HG02884 (cell line): ENCODE measurements at regions not wholly inside any gene's neighbourhood (a gene's known extent, or its start where the extent isn't known, plus 50 kb on each side); places are given as distances from the start of the nearest gene placed in this dataset.

Experiments
- ATAC-seq: cut with Tn5 transposase; IDR thresholded peaks from one replicate; pipeline ENCODE4 v1.9.1; 2021; ENCODE audit warnings: mild to moderate bottlenecking, moderate library complexity; ENCODE audit not compliant: unreplicated experiment

GRCh38 chr13:68076046-68076445, 845.9 kb upstream of the PCDH9 start:
- ATAC-seq, result no peak

DNA sequence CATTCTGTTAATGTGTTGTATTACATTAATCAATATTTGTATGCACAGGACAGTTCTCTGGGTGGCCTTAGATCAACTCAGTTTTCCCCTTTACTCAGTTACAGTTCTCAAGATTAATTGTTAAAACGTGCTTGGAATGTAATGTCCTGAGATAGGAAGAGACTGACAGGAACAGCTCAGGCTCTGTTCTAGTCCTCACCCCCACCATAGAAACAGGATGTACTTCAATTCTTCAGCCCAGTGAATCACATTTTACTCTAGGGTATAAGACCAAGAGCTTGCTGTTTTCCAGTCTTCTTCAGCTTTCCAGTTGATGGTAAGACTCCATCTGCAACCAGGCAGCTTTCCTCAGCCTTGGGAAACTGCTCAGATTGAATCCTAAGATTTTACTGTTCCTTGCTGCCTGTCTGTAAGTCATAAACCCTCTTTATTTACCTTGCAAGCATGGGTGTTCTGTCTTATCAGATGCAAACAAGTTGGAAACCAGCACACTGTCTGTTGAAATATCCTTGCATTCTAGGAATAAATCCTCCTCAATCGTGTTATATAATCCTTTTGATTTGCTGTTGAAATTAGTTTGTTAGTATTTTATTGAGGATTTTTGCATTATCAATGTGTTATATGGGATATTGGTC, 836.9 kb upstream of the PCDH9 start:
- ATAC-seq, result no peak

GRCh38 chr13:68064001-68064770, 834.0 kb upstream of the PCDH9 start:
- no peak for ATAC-seq

GRCh38 chr13:68063181-68063580, 833.0 kb upstream of the PCDH9 start:
- no peak for ATAC-seq

DNA sequence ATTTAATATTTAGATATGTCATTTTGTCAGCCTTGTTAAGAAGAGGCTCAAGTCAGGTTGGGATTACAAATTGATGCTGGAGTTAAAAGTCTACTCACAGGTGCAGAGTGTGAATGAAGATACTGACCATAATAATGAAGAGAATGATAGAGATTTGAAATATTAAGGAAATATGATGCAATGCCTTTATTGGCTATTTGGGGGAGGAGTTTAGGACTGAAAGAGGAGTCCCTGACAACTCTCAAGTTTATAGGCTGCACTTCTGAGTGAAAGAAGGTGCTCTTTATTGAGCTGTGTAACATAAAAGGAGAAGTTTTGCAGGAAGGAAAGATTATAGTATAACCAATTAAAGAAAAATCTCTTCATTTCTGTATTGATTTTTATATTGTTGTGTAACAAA, 827.7 kb upstream of the PCDH9 start:
- ATAC-seq, result no peak

GRCh38 chr13:68056816-68057710, 826.9 kb upstream of the PCDH9 start:
- ATAC-seq, result no peak

DNA sequence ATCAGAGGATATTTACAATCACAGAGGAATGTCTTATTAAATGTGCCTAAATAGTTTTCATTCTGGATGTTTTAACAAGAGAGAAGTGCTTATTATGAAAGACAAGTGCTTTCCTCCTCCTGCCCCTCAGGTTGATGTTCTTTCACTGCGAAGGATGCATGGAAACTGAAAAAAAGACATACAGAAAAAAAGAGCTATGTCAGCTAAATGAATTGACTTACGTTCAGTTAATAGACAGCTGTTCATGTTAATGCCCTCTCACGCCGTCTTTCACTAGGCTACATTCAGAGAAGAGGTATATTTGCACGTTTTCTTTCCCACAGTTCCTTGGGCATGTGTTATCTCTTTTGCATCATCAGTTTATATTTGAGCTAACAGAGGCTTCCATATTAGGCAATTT, 821.8 kb upstream of the PCDH9 start:
- no peak for ATAC-seq

DNA sequence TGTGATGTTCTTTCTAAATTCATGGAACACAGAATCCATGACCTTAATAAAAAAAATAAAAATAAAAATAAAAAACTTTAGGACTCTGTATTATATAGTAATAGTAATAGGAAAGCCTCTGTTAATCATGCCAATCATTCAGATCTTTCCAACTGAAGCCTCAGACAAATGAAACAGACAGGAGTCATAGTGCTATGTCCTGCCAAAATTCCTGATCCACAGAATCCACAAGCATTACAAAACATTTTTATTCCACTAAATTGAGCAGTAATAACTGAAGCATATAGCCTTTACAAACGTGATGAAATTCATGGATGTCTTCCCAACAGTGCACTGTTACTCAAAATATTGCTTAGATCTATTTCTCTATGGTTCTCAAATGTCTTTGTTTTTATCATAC, 820.6 kb upstream of the PCDH9 start:
- no peak for ATAC-seq

DNA sequence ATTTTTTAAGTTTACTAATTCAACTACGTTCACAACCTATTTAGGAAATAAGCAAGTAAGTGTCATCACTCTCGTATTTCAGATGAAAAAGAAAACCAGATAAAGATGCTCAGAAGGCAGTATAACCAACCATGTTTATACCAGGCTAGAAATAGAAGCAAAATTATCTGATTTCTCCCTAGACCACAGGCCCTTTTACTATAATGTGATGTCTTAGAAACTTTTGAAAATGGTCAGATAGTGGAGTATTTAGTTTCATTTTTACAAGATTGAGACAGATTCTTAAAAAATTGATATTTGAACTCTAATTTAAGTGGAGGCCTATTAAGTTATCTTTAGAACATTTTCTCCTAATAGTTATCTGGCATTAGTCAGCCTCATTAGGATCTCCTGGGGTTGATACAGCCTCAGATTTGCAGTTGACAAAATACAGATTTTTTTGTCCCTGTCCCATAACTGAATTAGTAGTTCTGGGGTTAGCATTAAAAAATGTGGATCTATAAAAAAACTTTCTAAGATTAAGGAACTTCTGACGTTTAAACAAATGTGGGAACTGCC, 818.7 kb upstream of the PCDH9 start:
- ATAC-seq, result no peak

GRCh38 chr13:68047889-68048288, 817.8 kb upstream of the PCDH9 start:
- ATAC-seq, result no peak

- ATAC-seq, result no peak
Measured at GRCh38 chr13:68046903-68047302, 816.8 kb upstream of the PCDH9 start.

GRCh38 chr13:68030152-68030809, 800.1 kb upstream of the PCDH9 start:
- no peak for ATAC-seq

DNA sequence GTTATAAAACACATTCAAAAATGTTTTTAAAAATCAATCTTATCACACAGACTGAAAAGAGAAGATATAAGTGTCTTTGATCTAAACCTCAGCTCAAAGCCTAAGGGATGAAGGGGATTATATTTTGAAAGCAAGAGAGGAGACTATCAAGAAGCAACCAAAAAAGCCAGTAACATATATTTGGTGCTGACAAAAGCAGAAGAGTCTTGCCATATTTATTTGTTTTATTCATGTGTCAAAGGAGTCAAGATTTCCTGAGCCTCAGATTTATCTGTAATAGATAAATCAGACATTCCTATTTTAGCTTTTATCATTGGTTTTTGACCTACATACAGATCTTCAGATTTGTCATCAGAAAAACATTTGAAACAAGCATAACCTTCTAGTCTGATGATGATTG, 798.6 kb upstream of the PCDH9 start:
- ATAC-seq, result no peak

DNA sequence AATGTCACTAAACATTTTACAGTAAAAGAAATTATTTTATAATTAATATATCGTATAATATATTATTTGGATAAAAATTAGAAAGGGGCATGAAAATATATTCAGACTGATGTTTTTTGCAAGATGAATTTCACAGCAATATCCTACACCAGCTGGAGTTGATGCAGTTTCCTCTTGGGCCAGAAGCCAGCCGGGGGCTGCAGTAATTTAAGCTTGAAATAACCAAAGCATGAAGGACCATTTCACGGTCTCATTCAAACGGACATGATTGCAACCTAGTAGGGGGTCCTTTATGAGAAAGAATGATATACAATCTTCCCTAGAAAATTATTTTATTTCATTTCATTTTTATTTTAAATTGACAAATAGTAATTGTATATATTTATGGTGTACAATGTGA, 797.2 kb upstream of the PCDH9 start:
- no peak for ATAC-seq

DNA sequence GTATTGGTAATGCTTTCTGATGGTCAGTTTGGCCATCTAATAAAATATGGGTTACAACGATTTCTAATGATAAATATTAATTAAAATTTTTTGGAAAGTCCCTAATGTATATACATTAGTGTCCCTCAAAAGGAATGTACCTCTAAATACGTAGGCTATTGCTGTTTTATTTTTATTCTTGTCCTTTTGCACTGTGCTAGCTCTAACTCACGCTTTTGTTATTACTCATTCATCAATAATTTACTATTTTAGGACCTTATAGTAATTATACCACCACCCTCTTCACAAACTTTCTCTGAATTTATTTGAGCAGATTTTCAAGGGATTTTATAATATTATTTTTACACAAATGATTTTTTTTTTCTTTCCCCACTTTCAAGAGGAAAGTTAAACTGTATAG, 795.9 kb upstream of the PCDH9 start:
- ATAC-seq, result no peak

DNA sequence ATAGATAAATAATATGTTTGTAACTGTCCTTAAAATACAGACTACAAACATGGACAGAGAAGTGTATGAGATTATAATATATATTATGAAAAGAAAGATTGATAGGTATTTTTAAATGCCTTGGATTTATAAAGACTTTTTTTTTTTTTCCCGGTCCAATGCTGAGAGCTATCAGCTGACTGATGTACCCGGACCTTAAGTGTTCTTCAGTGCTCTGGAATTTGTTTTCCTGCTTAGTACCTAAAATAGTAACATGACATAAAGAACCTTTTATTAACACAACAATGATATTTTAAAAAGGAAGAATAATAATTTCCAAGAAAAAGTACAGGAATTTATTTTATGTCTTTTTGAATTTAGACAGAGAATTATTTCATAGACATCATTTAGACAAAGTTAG, 795.5 kb upstream of the PCDH9 start:
- ATAC-seq, result no peak

- ATAC-seq, result no peak
Measured at GRCh38 chr13:68023838-68024581, 793.9 kb upstream of the PCDH9 start.

GRCh38 chr13:68019901-68020300, 789.8 kb upstream of the PCDH9 start:
- no peak for ATAC-seq

- no peak for ATAC-seq
Measured at GRCh38 chr13:68009546-68009945, 779.4 kb upstream of the PCDH9 start.

DNA sequence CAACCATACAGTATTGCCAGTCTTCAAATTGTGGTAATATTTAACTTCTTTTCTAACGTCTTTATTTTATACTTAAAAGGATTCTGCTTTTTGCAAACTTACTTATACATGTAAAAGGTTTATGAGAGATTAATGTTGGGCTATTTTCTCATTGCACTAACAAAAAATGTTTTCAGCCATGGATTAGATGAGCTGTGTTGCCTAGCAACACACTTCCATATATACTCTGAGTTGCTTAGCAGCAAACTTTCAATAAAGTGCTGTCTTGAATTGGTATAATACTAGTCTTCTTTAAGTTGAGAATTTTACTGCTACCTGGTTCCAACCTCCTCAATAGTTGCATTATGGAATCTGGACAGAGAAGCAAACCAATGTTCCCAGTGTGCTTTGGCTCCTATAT, 777.4 kb upstream of the PCDH9 start:
- no peak for ATAC-seq
